ENCODE measurements at regions not wholly inside any gene's neighbourhood (a gene's known extent, or its start where the extent isn't known, plus 50 kb on each side); places are given as distances from the start of the nearest gene placed in this dataset.
A peak's percentile ranks its signal among the peaks of the same experiment; 100 is the strongest.

GRCh38 chr13:26929971-26930730 lies 169.6 kb upstream of the GPR12 start:
- DNase-seq: peak; percentile 58

- DNase-seq: no peak
These were observed 166.9 kb upstream of the GPR12 start for GRCh38 chr13:26927511-26927910.

GRCh38 chr13:26926371-26926770 lies 165.8 kb upstream of the GPR12 start:
- DNase-seq: no peak

GRCh38 chr13:26923824-26924605 lies 163.4 kb upstream of the GPR12 start:
- peak; percentile 9 for DNase-seq

- DNase-seq: no peak
These were observed 161.3 kb upstream of the GPR12 start for GRCh38 chr13:26921918-26922317.

GRCh38 chr13:26920614-26921355 lies 160.2 kb upstream of the GPR12 start:
- no peak for DNase-seq

- DNase-seq: no peak
These were observed 159.1 kb upstream of the GPR12 start for GRCh38 chr13:26919732-26920131.

- DNase-seq: no peak
These were observed 158.7 kb upstream of the GPR12 start for GRCh38 chr13:26919311-26919710.

- no peak for DNase-seq
These were observed 154.0 kb upstream of the GPR12 start for GRCh38 chr13:26914624-26915023.

- no peak for DNase-seq
These were observed 153.6 kb upstream of the GPR12 start for GRCh38 chr13:26914148-26914547.

GRCh38 chr13:26910754-26911465 lies 150.3 kb upstream of the GPR12 start:
- DNase-seq: no peak

- no peak for DNase-seq
These were observed 148.9 kb upstream of the GPR12 start for GRCh38 chr13:26909477-26909876.

GRCh38 chr13:26908126-26908525 lies 147.5 kb upstream of the GPR12 start:
- DNase-seq: no peak

- no peak for DNase-seq
These were observed 138.6 kb upstream of the GPR12 start for GRCh38 chr13:26899202-26899601.

GRCh38 chr13:26897706-26898550 lies 137.3 kb upstream of the GPR12 start:
- DNase-seq: no peak

- no peak for DNase-seq
These were observed 136.5 kb upstream of the GPR12 start for GRCh38 chr13:26896986-26897668.

- no peak for DNase-seq
These were observed 135.4 kb upstream of the GPR12 start for GRCh38 chr13:26895808-26896466.

- DNase-seq: no peak
These were observed 134.7 kb upstream of the GPR12 start for GRCh38 chr13:26895081-26895807.

- DNase-seq: no peak
These were observed 128.0 kb upstream of the GPR12 start for GRCh38 chr13:26888632-26889031.

- no peak for DNase-seq
These were observed 127.0 kb upstream of the GPR12 start for GRCh38 chr13:26887594-26887993.

All from fibroblast of skin of back (primary cell).